A204.1 (cell line): ENCODE measurements at regions not wholly inside any gene's neighbourhood (a gene's known extent, or its start where the extent isn't known, plus 50 kb on each side); places are given as distances from the start of the nearest gene placed in this dataset.

Source experiments
- FAIRE-seq: peaks from 2 replicates; lab custom pipeline; 2012; peaks lifted over from hg19 to GRCh38; lab: Jason Lieb, UNC

GRCh38 chr5:54672871-54673270 is 155.3 kb downstream of the SNX18 start:
- FAIRE-seq, result no peak

GRCh38 chr5:54671681-54672080 is 154.1 kb downstream of the SNX18 start:
- no peak for FAIRE-seq

- FAIRE-seq, result no peak
Measured at GRCh38 chr5:54671111-54671531, 153.6 kb downstream of the SNX18 start.

GRCh38 chr5:54670281-54670680 is 152.7 kb downstream of the SNX18 start:
- no peak for FAIRE-seq

- no peak for FAIRE-seq
Measured at GRCh38 chr5:54669845-54670244, 152.3 kb downstream of the SNX18 start.

- no peak for FAIRE-seq
Measured at GRCh38 chr5:54669285-54669684, 151.7 kb downstream of the SNX18 start.

GRCh38 chr5:54668096-54668495 is 150.5 kb downstream of the SNX18 start:
- no peak for FAIRE-seq

GRCh38 chr5:54667136-54667535 is 149.6 kb downstream of the SNX18 start:
- FAIRE-seq, result no peak

- no peak for FAIRE-seq
Measured at GRCh38 chr5:54663866-54664265, 146.3 kb downstream of the SNX18 start.

- no peak for FAIRE-seq
Measured at GRCh38 chr5:54661111-54661510, 143.6 kb downstream of the SNX18 start.

- no peak for FAIRE-seq
Measured at GRCh38 chr5:54659700-54660131, 142.2 kb downstream of the SNX18 start.

- FAIRE-seq, result no peak
Measured at GRCh38 chr5:54658010-54658409, 140.5 kb downstream of the SNX18 start.

- FAIRE-seq, result no peak
Measured at GRCh38 chr5:54656261-54656728, 138.7 kb downstream of the SNX18 start.

GRCh38 chr5:54655761-54656160 is 138.2 kb downstream of the SNX18 start:
- FAIRE-seq, result no peak

GRCh38 chr5:54655266-54655665 is 137.7 kb downstream of the SNX18 start:
- no peak for FAIRE-seq

GRCh38 chr5:54653956-54654614 is 136.5 kb downstream of the SNX18 start:
- no peak for FAIRE-seq

GRCh38 chr5:54651482-54652076 is 134.0 kb downstream of the SNX18 start:
- FAIRE-seq, result no peak

GRCh38 chr5:54649041-54649504 is 131.5 kb downstream of the SNX18 start:
- FAIRE-seq, result no peak

- FAIRE-seq, result no peak
Measured at GRCh38 chr5:54646356-54647101, 129.0 kb downstream of the SNX18 start.

GRCh38 chr5:54645882-54646355 is 128.4 kb downstream of the SNX18 start:
- FAIRE-seq, result no peak

- FAIRE-seq, result no peak
Measured at GRCh38 chr5:54644226-54644625, 126.7 kb downstream of the SNX18 start.

GRCh38 chr5:54643685-54644106 is 126.1 kb downstream of the SNX18 start:
- FAIRE-seq, result no peak

GRCh38 chr5:54639621-54640020 is 122.1 kb downstream of the SNX18 start:
- FAIRE-seq, result no peak
